Ascending aorta (tissue), 2 donors: ENCODE measurements at regions not wholly inside any gene's neighbourhood (a gene's known extent, or its start where the extent isn't known, plus 50 kb on each side); places are given as distances from the start of the nearest gene placed in this dataset.
"Not testable (repeated sequence)": the region's sequence is repeated elsewhere in the genome, so short reads cannot be mapped to it uniquely, and the experiment has no call there.

Experiments used
- DNase-seq, 2 donors: peaks; one replicate each; pipeline ENCODE4 v3.0.0-alpha.2; 2019; ENCODE audit warnings: low spot score in 2 of 2
- H3K27ac ChIP-seq, 2 donors: fragments of 200-600 bp; sonication (generic); one replicate each; pipeline ENCODE4 v1.5.1; 2016 to 2017; ENCODE audit warnings: mild to moderate bottlenecking in 1 of 2
- H3K27me3 ChIP-seq: fragments of 200-600 bp; sonication (generic); one replicate; pipeline ENCODE4 v1.5.1; 2017
- H3K36me3 ChIP-seq, 2 donors: fragments of 200-600 bp; sonication (generic); one replicate each; pipeline ENCODE4 v1.5.1; 2016
- H3K4me1 ChIP-seq, 2 donors: fragments of 200-600 bp; sonication (generic); one replicate each; pipeline ENCODE4 v1.5.1; 2016 to 2017; ENCODE audit warnings: mild to moderate bottlenecking in 1 of 2
- H3K4me3 ChIP-seq, 2 donors: fragments of 200-600 bp; sonication (generic); one replicate each; pipeline ENCODE4 v1.5.1; 2016 to 2017; ENCODE audit warnings: mild to moderate bottlenecking in 1 of 2
- H3K9me3 ChIP-seq, 2 donors: fragments of 200-600 bp; sonication (generic); one replicate each; pipeline ENCODE4 v1.5.1; 2016
- intact Hi-C: fragments of 100-400 bp; cut with DNase I; formaldehyde crosslinking; loops from one replicate; pipeline ENCODE4 v1.15.1; 2023
- TF ChIP-seq, protein P1 (sequence below), 3 experiments: fragments of 200-600 bp in 2 of 3; fragments of 450-650 bp in 1 of 3; sonication (generic) in 2 of 3; IDR thresholded peaks; one replicate each; pipeline ENCODE4 v1.5.1; 2016 to 2019; ENCODE audit warnings: antibody characterized with exemption in 3 of 3, mild to moderate bottlenecking in 1 of 3, moderate library complexity in 1 of 3

- H3K4me3 ChIP-seq, result no peak overlapping the region
- intact Hi-C loops, result no loop called here
- no peak for DNase-seq
- H3K36me3 ChIP-seq, result no peaks in the 10 kb centered on the region
- TF ChIP-seq, protein P1, sequence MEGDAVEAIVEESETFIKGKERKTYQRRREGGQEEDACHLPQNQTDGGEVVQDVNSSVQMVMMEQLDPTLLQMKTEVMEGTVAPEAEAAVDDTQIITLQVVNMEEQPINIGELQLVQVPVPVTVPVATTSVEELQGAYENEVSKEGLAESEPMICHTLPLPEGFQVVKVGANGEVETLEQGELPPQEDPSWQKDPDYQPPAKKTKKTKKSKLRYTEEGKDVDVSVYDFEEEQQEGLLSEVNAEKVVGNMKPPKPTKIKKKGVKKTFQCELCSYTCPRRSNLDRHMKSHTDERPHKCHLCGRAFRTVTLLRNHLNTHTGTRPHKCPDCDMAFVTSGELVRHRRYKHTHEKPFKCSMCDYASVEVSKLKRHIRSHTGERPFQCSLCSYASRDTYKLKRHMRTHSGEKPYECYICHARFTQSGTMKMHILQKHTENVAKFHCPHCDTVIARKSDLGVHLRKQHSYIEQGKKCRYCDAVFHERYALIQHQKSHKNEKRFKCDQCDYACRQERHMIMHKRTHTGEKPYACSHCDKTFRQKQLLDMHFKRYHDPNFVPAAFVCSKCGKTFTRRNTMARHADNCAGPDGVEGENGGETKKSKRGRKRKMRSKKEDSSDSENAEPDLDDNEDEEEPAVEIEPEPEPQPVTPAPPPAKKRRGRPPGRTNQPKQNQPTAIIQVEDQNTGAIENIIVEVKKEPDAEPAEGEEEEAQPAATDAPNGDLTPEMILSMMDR (IDR thresholded peaks at IDR 0.05), result no peak
- H3K27ac ChIP-seq, result no peak overlapping the region
- H3K4me1 ChIP-seq, result no peaks in the 10 kb centered on the region
- H3K9me3 ChIP-seq, result no peaks in the 10 kb centered on the region
- H3K27me3 ChIP-seq, result no peaks in the 10 kb centered on the region
Observed at GRCh38 chr9:73412874-73413273, 261.2 kb downstream of the ANXA1 start.

- H3K4me3 ChIP-seq, result no peak overlapping the region
- no peaks in the 10 kb centered on the region for H3K36me3 ChIP-seq
- TF ChIP-seq, protein P1 (IDR thresholded peaks at IDR 0.05), result no peak
- no peaks in the 10 kb centered on the region for H3K27me3 ChIP-seq
- no peak for DNase-seq
- intact Hi-C loops, result no loop called here
- H3K9me3 ChIP-seq, result no peaks in the 10 kb centered on the region
- no peaks in the 10 kb centered on the region for H3K4me1 ChIP-seq
- H3K27ac ChIP-seq, result no peak overlapping the region
Observed at GRCh38 chr9:73423891-73424290, 272.2 kb downstream of the ANXA1 start.

DNA sequence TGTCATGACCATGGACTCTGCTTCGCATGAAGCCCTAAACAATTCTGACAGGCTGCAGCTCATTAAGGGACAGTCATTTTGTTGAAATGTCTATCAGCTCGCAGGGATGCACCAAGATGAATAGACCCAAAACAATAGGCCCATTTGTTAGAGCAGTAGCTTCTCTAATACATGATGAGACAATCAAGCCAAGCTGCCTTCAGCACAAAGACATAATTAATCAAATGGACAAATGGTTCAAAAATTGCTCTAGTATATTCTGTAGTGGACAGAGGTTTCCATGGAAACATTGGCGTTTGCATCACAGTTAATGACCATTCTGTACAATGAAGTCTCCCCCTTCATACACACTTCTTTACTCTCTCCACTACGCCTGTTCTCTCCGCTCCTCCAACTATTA lies 274.6 kb downstream of the ANXA1 start:
- Histone ChIP-seq H3K4me1 (no peaks in the 10 kb centered on the region), H3K27me3 (no peaks in the 10 kb centered on the region), H3K4me3 (no peak overlapping the region), H3K36me3 (no peaks in the 10 kb centered on the region), H3K27ac (no peak overlapping the region), H3K9me3 (no peaks in the 10 kb centered on the region)
- DNase-seq, result no peak
- TF ChIP-seq, protein P1 (IDR thresholded peaks at IDR 0.05), result no peak
- intact Hi-C loops, result no loop called here

DNA sequence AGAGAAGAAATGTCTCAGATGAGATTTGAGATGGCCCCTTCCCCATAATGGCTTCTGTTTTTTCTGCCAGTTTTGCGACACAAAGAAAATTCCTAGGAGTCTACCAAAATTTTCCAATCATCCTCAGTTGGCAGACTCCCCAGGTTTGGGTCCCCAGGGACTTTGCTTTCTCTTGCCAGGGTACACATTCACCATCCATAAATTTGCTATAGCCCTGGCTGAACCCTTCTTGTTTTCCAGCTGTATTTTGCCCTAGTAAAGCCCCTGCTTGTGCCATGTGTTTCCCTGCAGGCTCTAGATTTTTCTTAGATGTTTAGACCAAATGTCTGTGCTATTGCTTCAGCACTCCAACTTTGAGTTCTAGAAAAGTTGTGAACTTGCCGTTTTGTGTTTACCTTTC lies 283.2 kb downstream of the ANXA1 start:
- Histone ChIP-seq H3K9me3 (no peaks in the 10 kb centered on the region), H3K27me3 (no peaks in the 10 kb centered on the region), H3K4me1 (no peaks in the 10 kb centered on the region), H3K4me3 (no peak overlapping the region), H3K27ac (no peak overlapping the region), H3K36me3 (no peaks in the 10 kb centered on the region)
- intact Hi-C loops, result no loop called here
- TF ChIP-seq, protein P1 (IDR thresholded peaks at IDR 0.05), result no peak
- no peak for DNase-seq

GRCh38 chr9:73437758-73438157 lies 286.1 kb downstream of the ANXA1 start:
- Histone ChIP-seq H3K36me3 (no peaks in the 10 kb centered on the region), H3K27me3 (no peaks in the 10 kb centered on the region), H3K27ac (no peak overlapping the region), H3K4me3 (no peak overlapping the region), H3K9me3 (no peaks in the 10 kb centered on the region), H3K4me1 (no peaks in the 10 kb centered on the region)
- TF ChIP-seq, protein P1 (IDR thresholded peaks at IDR 0.05), result no peak
- no peak for DNase-seq
- intact Hi-C loops, result no loop called here

- H3K36me3 ChIP-seq, intact Hi-C loops, H3K4me3 ChIP-seq, H3K27me3 ChIP-seq, H3K4me1 ChIP-seq, H3K27ac ChIP-seq, H3K9me3 ChIP-seq, DNase-seq: not testable (repeated sequence)
Observed at GRCh38 chr9:73439839-73440238, 288.2 kb downstream of the ANXA1 start.
